WTC11 (cell line): ENCODE measurements at regions not wholly inside any gene's neighbourhood (a gene's known extent, or its start where the extent isn't known, plus 50 kb on each side); places are given as distances from the start of the nearest gene placed in this dataset.

Source experiments
- ATAC-seq: fragments of 200-7000 bp; cut with Tn5 transposase; 2 replicates; pipeline ENCODE4 v1.10.0; 2021; ENCODE audit warnings: mild to moderate bottlenecking, moderate library complexity
- CTCF ChIA-PET: fragments of 300-600 bp; sonication (Branson Sonifier 250); formaldehyde crosslinking; loops from one replicate; lab custom pipeline; 2021; ENCODE audit warnings: antibody characterized with exemption; lab: Charles Lee
- POLR2A ChIA-PET: fragments of 350-600 bp; sonication (Branson Sonifier 250); formaldehyde crosslinking; loops from one replicate; lab custom pipeline; 2021; ENCODE audit warnings: antibody characterized with exemption; lab: Charles Lee
- DNase-seq: peaks from one replicate; pipeline ENCODE4 v3.0.0; 2021; ENCODE audit warnings: low spot score
- H3K27ac Mint-ChIP-seq: 2 replicates; pipeline ENCODE4 v1.8.0; 2021; ENCODE audit warnings: mixed read lengths
- H3K27me3 Mint-ChIP-seq: 2 replicates; pipeline ENCODE4 v1.8.0; 2021; ENCODE audit warnings: low read depth, mild to moderate bottlenecking, moderate library complexity, mixed read lengths
- H3K36me3 Mint-ChIP-seq: 2 replicates; pipeline ENCODE4 v1.8.0; 2021; ENCODE audit warnings: mixed read lengths
- H3K4me1 Mint-ChIP-seq: 2 replicates; pipeline ENCODE4 v1.8.0; 2022; ENCODE audit warnings: mixed read lengths
- H3K4me3 Mint-ChIP-seq: 2 replicates; pipeline ENCODE4 v1.8.0; 2021; ENCODE audit warnings: mild to moderate bottlenecking, moderate library complexity, mixed read lengths
- H3K9me3 Mint-ChIP-seq: 2 replicates; pipeline ENCODE4 v1.8.0; 2021; ENCODE audit warnings: mixed read lengths
- ATF1 ChIP-seq: sonication (generic); formaldehyde crosslinking; IDR thresholded peaks from 2 replicates; pipeline ENCODE4 v1.8.1; 2023; ENCODE audit warnings: mild to moderate bottlenecking, moderate library complexity, missing genetic modification reagents
- CREM ChIP-seq: sonication (generic); formaldehyde crosslinking; IDR thresholded peaks from 2 replicates; pipeline ENCODE4 v1.8.1; 2022; ENCODE audit warnings: mild to moderate bottlenecking, missing genetic modification reagents, moderate library complexity
- ELF4 ChIP-seq: sonication (generic); formaldehyde crosslinking; IDR thresholded peaks from 2 replicates; pipeline ENCODE4 v1.8.1; 2022; ENCODE audit warnings: low read depth, mild to moderate bottlenecking, moderate library complexity, missing genetic modification reagents
- ETV6 ChIP-seq: sonication (generic); formaldehyde crosslinking; IDR thresholded peaks from 2 replicates; pipeline ENCODE4 v1.8.1; 2022; ENCODE audit warnings: mild to moderate bottlenecking, missing genetic modification reagents
- FOXK1 ChIP-seq: sonication (generic); formaldehyde crosslinking; IDR thresholded peaks from 2 replicates; pipeline ENCODE4 v1.8.0; 2022; ENCODE audit warnings: mild to moderate bottlenecking, moderate library complexity, missing genetic modification reagents
- GTF2I ChIP-seq: fragments of 250-450 bp; sonication (Bioruptor Pico); conservative IDR thresholded peaks from 2 replicates; pipeline ENCODE4 v1.4.0; 2021; ENCODE audit warnings: mild to moderate bottlenecking
- KAT7 ChIP-seq: sonication (generic); formaldehyde crosslinking; IDR thresholded peaks from 2 replicates; pipeline ENCODE4 v1.8.1; 2023; ENCODE audit warnings: missing genetic modification reagents, mild to moderate bottlenecking, borderline replicate concordance
- MYBL2 ChIP-seq: sonication (generic); formaldehyde crosslinking; IDR thresholded peaks from 2 replicates; pipeline ENCODE4 v1.8.1; 2023; ENCODE audit warnings: mild to moderate bottlenecking, moderate library complexity, missing genetic modification reagents
- PRRX2 ChIP-seq: fragments of 250-450 bp; sonication (Bioruptor Pico); IDR thresholded peaks from 2 replicates; pipeline ENCODE4 v1.8.0; 2021; ENCODE audit warnings: mild to moderate bottlenecking
- RELA ChIP-seq: sonication (generic); formaldehyde crosslinking; IDR thresholded peaks from 2 replicates; pipeline ENCODE4 v1.8.1; 2022; ENCODE audit warnings: missing genetic modification reagents, mild to moderate bottlenecking, borderline replicate concordance
- SMAD3 ChIP-seq: sonication (generic); formaldehyde crosslinking; IDR thresholded peaks from 2 replicates; pipeline ENCODE4 v1.8.0; 2022; ENCODE audit warnings: missing genetic modification reagents, mild to moderate bottlenecking, borderline replicate concordance
- SP1 ChIP-seq: sonication (generic); formaldehyde crosslinking; conservative IDR thresholded peaks from 2 replicates; pipeline ENCODE4 v1.8.1; 2022; ENCODE audit warnings: missing genetic modification reagents
- ZNF423 ChIP-seq: fragments of 250-450 bp; sonication (Bioruptor Pico); IDR thresholded peaks from 2 replicates; pipeline ENCODE4 v2.1.2; 2022; ENCODE audit warnings: mild to moderate bottlenecking, moderate library complexity
- TF ChIP-seq, protein P1 (sequence below): fragments of 250-450 bp; sonication (Bioruptor Pico); IDR thresholded peaks from 2 replicates; pipeline ENCODE4 v1.9.0; 2021; ENCODE audit warnings: mild to moderate bottlenecking
- TF ChIP-seq, protein P2 (sequence below): sonication (generic); formaldehyde crosslinking; IDR thresholded peaks from 2 replicates; pipeline ENCODE4 v1.8.0; 2022; ENCODE audit warnings: mild to moderate bottlenecking, missing genetic modification reagents
- TF ChIP-seq, protein P3 (sequence below): sonication (generic); formaldehyde crosslinking; IDR thresholded peaks from 2 replicates; pipeline ENCODE4 v1.8.1; 2023; ENCODE audit warnings: mild to moderate bottlenecking, missing genetic modification reagents
- TF ChIP-seq, protein P4 (sequence below): sonication (generic); formaldehyde crosslinking; IDR thresholded peaks from 2 replicates; pipeline ENCODE4 v1.8.0; 2023; ENCODE audit warnings: mild to moderate bottlenecking, missing genetic modification reagents
- TF ChIP-seq, protein P5 (sequence below): sonication (generic); formaldehyde crosslinking; IDR thresholded peaks from 2 replicates; pipeline ENCODE4 v1.8.1; 2023; ENCODE audit warnings: mild to moderate bottlenecking, missing genetic modification reagents, moderate library complexity
- TF ChIP-seq, protein P6 (sequence below): fragments of 250-450 bp; sonication (Bioruptor Pico); IDR thresholded peaks from 2 replicates; pipeline ENCODE4 v1.9.0; 2021; ENCODE audit warnings: mild to moderate bottlenecking

DNA sequence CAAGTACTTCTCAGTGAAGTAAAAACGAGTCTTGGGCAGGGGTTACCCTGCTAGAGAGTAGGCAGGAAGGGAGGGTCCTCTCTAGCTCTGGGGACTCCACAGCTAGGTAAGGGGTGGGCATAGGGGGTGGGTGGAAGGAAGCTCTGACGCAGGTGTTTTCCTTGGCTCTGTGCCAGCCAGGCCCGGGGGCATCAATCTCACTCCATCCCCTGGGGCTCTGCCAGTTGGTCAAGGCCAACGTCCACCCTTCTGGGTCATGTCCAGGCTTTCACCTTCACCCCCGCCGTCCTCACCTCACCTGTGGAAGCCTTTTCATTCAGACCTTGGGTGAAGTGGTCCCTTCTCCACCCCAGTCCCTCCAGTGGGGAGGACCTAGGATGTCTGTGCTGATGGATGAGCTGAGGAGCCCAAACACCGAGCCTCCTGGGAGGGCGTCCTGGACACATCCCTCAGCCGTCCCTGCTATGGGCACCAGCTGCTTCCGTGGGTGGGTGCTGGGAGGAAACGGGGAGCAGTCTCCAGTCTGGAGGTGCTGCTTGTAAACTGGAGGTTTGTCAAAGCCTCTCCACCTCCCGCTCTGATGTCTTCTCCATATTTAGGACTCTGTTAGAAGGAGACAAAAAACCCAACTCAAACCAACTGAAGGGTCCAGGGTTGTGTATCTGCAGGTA lies 71.5 kb upstream of the SFSWAP start:
- DNase-seq (no peak), ATAC-seq (no peak)
- ChIA-PET POLR2A (no interaction called here), CTCF (no interaction called here)
- Mint-ChIP-seq H3K4me3 (no peak overlapping the region), H3K36me3 (no peaks in the 10 kb centered on the region; the same call in 1 of the 2 replicates), H3K27ac (no peak overlapping the region), H3K4me1 (peaks cover 17% of the 10 kb centered on the region), H3K27me3 (no peaks in the 10 kb centered on the region; the same call in 1 of the 2 replicates), H3K9me3 (peaks cover 11% of the 10 kb centered on the region)
- TF ChIP-seq, protein P1, sequence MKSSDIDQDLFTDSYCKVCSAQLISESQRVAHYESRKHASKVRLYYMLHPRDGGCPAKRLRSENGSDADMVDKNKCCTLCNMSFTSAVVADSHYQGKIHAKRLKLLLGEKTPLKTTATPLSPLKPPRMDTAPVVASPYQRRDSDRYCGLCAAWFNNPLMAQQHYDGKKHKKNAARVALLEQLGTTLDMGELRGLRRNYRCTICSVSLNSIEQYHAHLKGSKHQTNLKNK (CRISPR knock-in tag): no peak
- TF ChIP-seq ETV6 (CRISPR knock-in tag) (no peak), SP1 (CRISPR knock-in tag) (no peak), GTF2I (CRISPR knock-in tag) (no peak), SMAD3 (CRISPR knock-in tag) (no peak), RELA (no peak), FOXK1 (no peak), KAT7 (CRISPR knock-in tag) (no peak), ELF4 (CRISPR knock-in tag) (no peak), ZNF423 (no peak), CREM (CRISPR knock-in tag) (no peak)
- TF ChIP-seq, protein P2, sequence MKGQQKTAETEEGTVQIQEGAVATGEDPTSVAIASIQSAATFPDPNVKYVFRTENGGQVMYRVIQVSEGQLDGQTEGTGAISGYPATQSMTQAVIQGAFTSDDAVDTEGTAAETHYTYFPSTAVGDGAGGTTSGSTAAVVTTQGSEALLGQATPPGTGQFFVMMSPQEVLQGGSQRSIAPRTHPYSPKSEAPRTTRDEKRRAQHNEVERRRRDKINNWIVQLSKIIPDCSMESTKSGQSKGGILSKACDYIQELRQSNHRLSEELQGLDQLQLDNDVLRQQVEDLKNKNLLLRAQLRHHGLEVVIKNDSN (CRISPR knock-in tag): no peak
- TF ChIP-seq, protein P3, sequence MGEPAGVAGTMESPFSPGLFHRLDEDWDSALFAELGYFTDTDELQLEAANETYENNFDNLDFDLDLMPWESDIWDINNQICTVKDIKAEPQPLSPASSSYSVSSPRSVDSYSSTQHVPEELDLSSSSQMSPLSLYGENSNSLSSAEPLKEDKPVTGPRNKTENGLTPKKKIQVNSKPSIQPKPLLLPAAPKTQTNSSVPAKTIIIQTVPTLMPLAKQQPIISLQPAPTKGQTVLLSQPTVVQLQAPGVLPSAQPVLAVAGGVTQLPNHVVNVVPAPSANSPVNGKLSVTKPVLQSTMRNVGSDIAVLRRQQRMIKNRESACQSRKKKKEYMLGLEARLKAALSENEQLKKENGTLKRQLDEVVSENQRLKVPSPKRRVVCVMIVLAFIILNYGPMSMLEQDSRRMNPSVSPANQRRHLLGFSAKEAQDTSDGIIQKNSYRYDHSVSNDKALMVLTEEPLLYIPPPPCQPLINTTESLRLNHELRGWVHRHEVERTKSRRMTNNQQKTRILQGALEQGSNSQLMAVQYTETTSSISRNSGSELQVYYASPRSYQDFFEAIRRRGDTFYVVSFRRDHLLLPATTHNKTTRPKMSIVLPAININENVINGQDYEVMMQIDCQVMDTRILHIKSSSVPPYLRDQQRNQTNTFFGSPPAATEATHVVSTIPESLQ (CRISPR knock-in tag): no peak

DNA sequence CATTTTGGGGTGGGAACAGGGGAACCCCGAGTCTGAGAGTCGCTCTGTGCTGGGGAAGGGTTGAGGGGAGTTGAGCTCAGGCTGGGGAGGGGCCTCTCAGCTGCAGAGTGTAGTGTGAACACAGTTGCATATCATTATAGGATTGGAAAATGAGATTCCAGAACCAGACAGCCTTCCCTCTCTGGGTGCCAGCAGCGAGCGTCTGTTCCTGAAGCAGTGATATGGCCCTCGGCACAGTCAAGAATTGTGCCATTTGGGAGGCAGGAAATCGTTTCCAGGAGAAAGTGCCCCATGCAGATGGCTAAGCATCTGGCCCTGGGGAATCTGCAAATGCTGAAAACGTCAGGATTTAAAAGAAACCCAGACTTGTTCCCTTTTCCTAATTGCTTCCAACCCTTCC lies 70.4 kb upstream of the SFSWAP start:
- DNase-seq (no peak), ATAC-seq (no peak)
- Mint-ChIP-seq H3K4me1 (peaks cover 20% of the 10 kb centered on the region), H3K9me3 (peaks cover 6% of the 10 kb centered on the region), H3K27ac (no peak overlapping the region), H3K4me3 (no peak overlapping the region), H3K36me3 (no peaks in the 10 kb centered on the region; the same call in 1 of the 2 replicates), H3K27me3 (no peaks in the 10 kb centered on the region; the same call in 1 of the 2 replicates)
- CTCF ChIA-PET: no interaction called here
- TF ChIP-seq ATF1: no peak
- TF ChIP-seq, protein P1 (CRISPR knock-in tag): no peak
- TF ChIP-seq SMAD3 (CRISPR knock-in tag): no peak
- TF ChIP-seq, protein P4, sequence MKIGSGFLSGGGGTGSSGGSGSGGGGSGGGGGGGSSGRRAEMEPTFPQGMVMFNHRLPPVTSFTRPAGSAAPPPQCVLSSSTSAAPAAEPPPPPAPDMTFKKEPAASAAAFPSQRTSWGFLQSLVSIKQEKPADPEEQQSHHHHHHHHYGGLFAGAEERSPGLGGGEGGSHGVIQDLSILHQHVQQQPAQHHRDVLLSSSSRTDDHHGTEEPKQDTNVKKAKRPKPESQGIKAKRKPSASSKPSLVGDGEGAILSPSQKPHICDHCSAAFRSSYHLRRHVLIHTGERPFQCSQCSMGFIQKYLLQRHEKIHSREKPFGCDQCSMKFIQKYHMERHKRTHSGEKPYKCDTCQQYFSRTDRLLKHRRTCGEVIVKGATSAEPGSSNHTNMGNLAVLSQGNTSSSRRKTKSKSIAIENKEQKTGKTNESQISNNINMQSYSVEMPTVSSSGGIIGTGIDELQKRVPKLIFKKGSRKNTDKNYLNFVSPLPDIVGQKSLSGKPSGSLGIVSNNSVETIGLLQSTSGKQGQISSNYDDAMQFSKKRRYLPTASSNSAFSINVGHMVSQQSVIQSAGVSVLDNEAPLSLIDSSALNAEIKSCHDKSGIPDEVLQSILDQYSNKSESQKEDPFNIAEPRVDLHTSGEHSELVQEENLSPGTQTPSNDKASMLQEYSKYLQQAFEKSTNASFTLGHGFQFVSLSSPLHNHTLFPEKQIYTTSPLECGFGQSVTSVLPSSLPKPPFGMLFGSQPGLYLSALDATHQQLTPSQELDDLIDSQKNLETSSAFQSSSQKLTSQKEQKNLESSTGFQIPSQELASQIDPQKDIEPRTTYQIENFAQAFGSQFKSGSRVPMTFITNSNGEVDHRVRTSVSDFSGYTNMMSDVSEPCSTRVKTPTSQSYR (CRISPR knock-in tag): no peak
- POLR2A ChIA-PET: no interaction called here

DNA sequence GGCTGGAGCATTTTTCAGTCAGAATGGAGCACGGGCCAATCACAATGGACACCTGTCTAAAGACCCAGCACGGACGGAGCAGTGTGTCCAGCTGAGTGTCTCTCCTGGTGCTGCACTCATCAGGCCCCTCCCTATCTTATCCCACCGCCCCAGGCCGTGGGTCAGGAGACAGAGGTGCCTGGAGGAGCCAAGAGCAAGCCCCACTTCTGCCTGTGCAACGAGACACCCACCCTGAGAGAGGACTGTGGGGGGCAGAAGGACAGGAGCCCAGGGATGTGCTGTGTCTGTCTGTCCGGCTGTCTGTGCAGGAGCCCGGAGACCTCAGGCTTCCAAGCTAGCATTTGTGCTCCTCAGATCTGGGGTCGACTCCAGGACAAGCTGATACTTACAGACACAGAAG lies 69.6 kb upstream of the SFSWAP start:
- H3K4me3 Mint-ChIP-seq: no peak overlapping the region
- DNase-seq (no peak), ATAC-seq (no peak)
- H3K4me1 Mint-ChIP-seq: peaks cover 28% of the 10 kb centered on the region
- ChIA-PET CTCF (no interaction called here), POLR2A (no interaction called here)
- H3K36me3 Mint-ChIP-seq: no peaks in the 10 kb centered on the region; the same call in 1 of the 2 replicates
- no peaks in the 10 kb centered on the region; the same call in 1 of the 2 replicates for H3K27me3 Mint-ChIP-seq
- H3K9me3 Mint-ChIP-seq: peaks cover 6% of the 10 kb centered on the region
- no peak overlapping the region for H3K27ac Mint-ChIP-seq
- no peak for TF ChIP-seq MYBL2
- TF ChIP-seq, protein P4 (CRISPR knock-in tag): no peak
- no peak for TF ChIP-seq PRRX2 (CRISPR knock-in tag)
- TF ChIP-seq, protein P5, sequence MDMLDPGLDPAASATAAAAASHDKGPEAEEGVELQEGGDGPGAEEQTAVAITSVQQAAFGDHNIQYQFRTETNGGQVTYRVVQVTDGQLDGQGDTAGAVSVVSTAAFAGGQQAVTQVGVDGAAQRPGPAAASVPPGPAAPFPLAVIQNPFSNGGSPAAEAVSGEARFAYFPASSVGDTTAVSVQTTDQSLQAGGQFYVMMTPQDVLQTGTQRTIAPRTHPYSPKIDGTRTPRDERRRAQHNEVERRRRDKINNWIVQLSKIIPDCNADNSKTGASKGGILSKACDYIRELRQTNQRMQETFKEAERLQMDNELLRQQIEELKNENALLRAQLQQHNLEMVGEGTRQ: no peak
- TF ChIP-seq, protein P6, sequence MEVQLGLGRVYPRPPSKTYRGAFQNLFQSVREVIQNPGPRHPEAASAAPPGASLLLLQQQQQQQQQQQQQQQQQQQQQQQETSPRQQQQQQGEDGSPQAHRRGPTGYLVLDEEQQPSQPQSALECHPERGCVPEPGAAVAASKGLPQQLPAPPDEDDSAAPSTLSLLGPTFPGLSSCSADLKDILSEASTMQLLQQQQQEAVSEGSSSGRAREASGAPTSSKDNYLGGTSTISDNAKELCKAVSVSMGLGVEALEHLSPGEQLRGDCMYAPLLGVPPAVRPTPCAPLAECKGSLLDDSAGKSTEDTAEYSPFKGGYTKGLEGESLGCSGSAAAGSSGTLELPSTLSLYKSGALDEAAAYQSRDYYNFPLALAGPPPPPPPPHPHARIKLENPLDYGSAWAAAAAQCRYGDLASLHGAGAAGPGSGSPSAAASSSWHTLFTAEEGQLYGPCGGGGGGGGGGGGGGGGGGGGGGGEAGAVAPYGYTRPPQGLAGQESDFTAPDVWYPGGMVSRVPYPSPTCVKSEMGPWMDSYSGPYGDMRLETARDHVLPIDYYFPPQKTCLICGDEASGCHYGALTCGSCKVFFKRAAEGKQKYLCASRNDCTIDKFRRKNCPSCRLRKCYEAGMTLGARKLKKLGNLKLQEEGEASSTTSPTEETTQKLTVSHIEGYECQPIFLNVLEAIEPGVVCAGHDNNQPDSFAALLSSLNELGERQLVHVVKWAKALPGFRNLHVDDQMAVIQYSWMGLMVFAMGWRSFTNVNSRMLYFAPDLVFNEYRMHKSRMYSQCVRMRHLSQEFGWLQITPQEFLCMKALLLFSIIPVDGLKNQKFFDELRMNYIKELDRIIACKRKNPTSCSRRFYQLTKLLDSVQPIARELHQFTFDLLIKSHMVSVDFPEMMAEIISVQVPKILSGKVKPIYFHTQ (CRISPR knock-in tag): no peak
